ENCODE measurements at regions not wholly inside any gene's neighbourhood (a gene's known extent, or its start where the extent isn't known, plus 50 kb on each side); places are given as distances from the start of the nearest gene placed in this dataset.

- H3K9me3 ChIP-seq, result no peaks in the 10 kb centered on the region
- DNase-seq, result no peak
- no peak overlapping the region for H3K4me3 ChIP-seq
- WGBS, 2 donors, result 88 to 92% methylated on average over 3 of the region's 3 CpGs
- no peaks in the 10 kb centered on the region for H3K36me3 ChIP-seq
- TF ChIP-seq EP300 (IDR thresholded peaks at IDR 0.05), result no peak
- no peak for TF ChIP-seq POLR2A (IDR thresholded peaks at IDR 0.05)
- no peak for TF ChIP-seq POLR2AphosphoS5 (IDR thresholded peaks at IDR 0.05)
- no peak for TF ChIP-seq CTCF (IDR thresholded peaks at IDR 0.05)
- no peak overlapping the region for H3K27ac ChIP-seq
- intact Hi-C loops (cut with DNase I), result no loop called here
- H3K4me1 ChIP-seq, result no peaks in the 10 kb centered on the region
- no peaks in the 10 kb centered on the region for H3K27me3 ChIP-seq
These were observed 219.1 kb upstream of the ARHGAP42 start for GRCh38 chr11:100467821-100468508.

GRCh38 chr11:100469835-100470234, 217.3 kb upstream of the ARHGAP42 start:
- Histone ChIP-seq H3K4me1 (no peaks in the 10 kb centered on the region), H3K9me3 (no peaks in the 10 kb centered on the region), H3K36me3 (no peaks in the 10 kb centered on the region), H3K4me3 (no peak overlapping the region), H3K27me3 (no peaks in the 10 kb centered on the region), H3K27ac (no peak overlapping the region)
- TF ChIP-seq POLR2A (IDR thresholded peaks at IDR 0.05), result no peak
- no peak for TF ChIP-seq EP300 (IDR thresholded peaks at IDR 0.05)
- TF ChIP-seq POLR2AphosphoS5 (IDR thresholded peaks at IDR 0.05), result no peak
- no peak for TF ChIP-seq CTCF (IDR thresholded peaks at IDR 0.05)
- intact Hi-C loops (cut with DNase I), result no loop called here
- WGBS, 2 donors, result 41 to 42% methylated on average over 2 of the region's 2 CpGs
- no peak for DNase-seq

GRCh38 chr11:100472727-100473389, 214.2 kb upstream of the ARHGAP42 start:
- Histone ChIP-seq H3K9me3 (no peaks in the 10 kb centered on the region), H3K4me1 (no peaks in the 10 kb centered on the region), H3K36me3 (no peaks in the 10 kb centered on the region), H3K27ac (no peak overlapping the region), H3K4me3 (no peak overlapping the region), H3K27me3 (no peaks in the 10 kb centered on the region)
- DNase-seq, result no peak
- WGBS, 2 donors, result 34 to 63% methylated on average over 2 of the region's 2 CpGs
- no peak for TF ChIP-seq POLR2A (IDR thresholded peaks at IDR 0.05)
- TF ChIP-seq CTCF (IDR thresholded peaks at IDR 0.05), result no peak
- TF ChIP-seq EP300 (IDR thresholded peaks at IDR 0.05), result no peak
- no peak for TF ChIP-seq POLR2AphosphoS5 (IDR thresholded peaks at IDR 0.05)
- intact Hi-C loops (cut with DNase I), result no loop called here

GRCh38 chr11:100473390-100473740, 213.7 kb upstream of the ARHGAP42 start:
- DNase-seq, result no peak
- intact Hi-C loops (cut with DNase I), result no loop called here
- no peaks in the 10 kb centered on the region for H3K4me1 ChIP-seq
- WGBS, 2 donors, result 89 to 90% methylated on average over 1 of the region's 1 CpG
- no peaks in the 10 kb centered on the region for H3K27me3 ChIP-seq
- H3K9me3 ChIP-seq, result no peaks in the 10 kb centered on the region
- TF ChIP-seq EP300 (IDR thresholded peaks at IDR 0.05), result no peak
- TF ChIP-seq POLR2AphosphoS5 (IDR thresholded peaks at IDR 0.05), result no peak
- H3K27ac ChIP-seq, result no peak overlapping the region
- no peak overlapping the region for H3K4me3 ChIP-seq
- no peaks in the 10 kb centered on the region for H3K36me3 ChIP-seq

GRCh38 chr11:100484948-100485347, 202.1 kb upstream of the ARHGAP42 start:
- intact Hi-C loops (cut with DNase I), result no loop called here
- H3K27ac ChIP-seq, result no peak overlapping the region
- WGBS, 2 donors, result 76 to 82% methylated on average over 2 of the region's 2 CpGs
- peaks cover 0 to 5% (median 1%) of the 10 kb centered on the region in 4 donors for H3K9me3 ChIP-seq
- H3K27me3 ChIP-seq, result no peaks in the 10 kb centered on the region
- TF ChIP-seq POLR2AphosphoS5 (IDR thresholded peaks at IDR 0.05), result no peak
- no peak for TF ChIP-seq EP300 (IDR thresholded peaks at IDR 0.05)
- no peak for TF ChIP-seq CTCF (IDR thresholded peaks at IDR 0.05)
- TF ChIP-seq POLR2A (IDR thresholded peaks at IDR 0.05), result no peak
- DNase-seq, result no peak
- no peaks in the 10 kb centered on the region for H3K4me1 ChIP-seq
- no peak overlapping the region for H3K4me3 ChIP-seq
- H3K36me3 ChIP-seq, result no peaks in the 10 kb centered on the region
